ENCODE measurements at regions not wholly inside any gene's neighbourhood (a gene's known extent, or its start where the extent isn't known, plus 50 kb on each side); places are given as distances from the start of the nearest gene placed in this dataset.

GRCh38 chr1:82755191-82755590, 954.5 kb downstream of the ADGRL2 start:
- TF ChIP-seq CTCF (IDR thresholded peaks at IDR 0.05) (no peak), POLR2A (IDR thresholded peaks at IDR 0.05) (no peak)

All from uterus (tissue), 2 donors.